PC-9 (cell line): ENCODE measurements at regions not wholly inside any gene's neighbourhood (a gene's known extent, or its start where the extent isn't known, plus 50 kb on each side); places are given as distances from the start of the nearest gene placed in this dataset.

Source experiments
- BruUV-seq: library from RNA; stranded (reverse); fragments of 400-500 nt; replicated peaks from 2 replicates; lab custom pipeline; 2021; lab: Mats Ljungman, UMichigan
- CTCF ChIA-PET: fragments of 300-600 bp; sonication (Branson Sonifier 250); formaldehyde crosslinking; loops from one replicate; lab custom pipeline; 2022; ENCODE audit warnings: antibody characterized with exemption; lab: Charles Lee
- POLR2A ChIA-PET: fragments of 300-600 bp; sonication (Branson Sonifier 250); formaldehyde crosslinking; loops from one replicate; lab custom pipeline; 2022; ENCODE audit warnings: antibody characterized with exemption; ENCODE audit not compliant: unreplicated experiment; lab: Charles Lee
- DNase-seq, 2 experiments: peaks; one replicate each; pipeline versions ENCODE4 v3.0.0 to v3.0.0-alpha.2; 2015 to 2022; ENCODE audit warnings: mixed read lengths in 1 of 2
- H2AFZ ChIP-seq: fragments of 200-600 bp; sonication (generic); 2 replicates; pipeline ENCODE4 v1.8.1; 2017; ENCODE audit warnings: antibody characterized with exemption
- H3F3A ChIP-seq: fragments of 200-600 bp; sonication (generic); 2 replicates; pipeline ENCODE4 v1.8.1; 2017; ENCODE audit warnings: antibody characterized with exemption, mild to moderate bottlenecking, low read depth; ENCODE audit not compliant: insufficient read depth
- H3K27ac ChIP-seq: fragments of 200-600 bp; sonication (generic); 2 replicates; pipeline ENCODE4 v1.6.1; 2016; ENCODE audit warnings: mixed run types
- H3K27me3 ChIP-seq: fragments of 200-600 bp; sonication (generic); 2 replicates; pipeline ENCODE4 v1.6.1; 2016; ENCODE audit warnings: low read depth, mixed run types; ENCODE audit not compliant: insufficient read depth
- H3K36me3 ChIP-seq: fragments of 200-600 bp; sonication (generic); 2 replicates; pipeline ENCODE4 v1.6.1; 2016; ENCODE audit warnings: low read depth, mixed run types
- H3K4me1 ChIP-seq: fragments of 200-600 bp; sonication (generic); replicated peaks from 2 replicates; pipeline ENCODE4 v1.6.1; 2016; ENCODE audit warnings: mixed run types; ENCODE audit not compliant: insufficient read depth
- H3K4me2 ChIP-seq: fragments of 200-600 bp; sonication (generic); 2 replicates; pipeline ENCODE4 v1.6.1; 2017; ENCODE audit warnings: mixed run types
- H3K4me3 ChIP-seq: fragments of 200-600 bp; sonication (generic); 2 replicates; pipeline ENCODE4 v1.6.1; 2016; ENCODE audit warnings: mixed run types
- H3K79me2 ChIP-seq: fragments of 200-600 bp; sonication (generic); 2 replicates; pipeline ENCODE4 v1.6.1; 2017; ENCODE audit warnings: low read depth, mixed run types
- H3K9me2 ChIP-seq: fragments of 200-600 bp; sonication (generic); 2 replicates; pipeline ENCODE4 v1.8.1; 2017; ENCODE audit warnings: mild to moderate bottlenecking; ENCODE audit not compliant: insufficient read depth
- H3K9me3 ChIP-seq: fragments of 200-600 bp; sonication (generic); 2 replicates; pipeline ENCODE4 v1.8.1; 2016; ENCODE audit warnings: low read depth; ENCODE audit not compliant: insufficient read depth
- H4K20me1 ChIP-seq: fragments of 200-600 bp; sonication (generic); 2 replicates; pipeline ENCODE4 v1.8.1; 2017; ENCODE audit not compliant: insufficient read depth
- EZH2 ChIP-seq: fragments of 200-600 bp; sonication (generic); IDR thresholded peaks from 2 replicates; pipeline ENCODE4 v1.8.0; 2017; ENCODE audit warnings: antibody characterized with exemption, low read depth
- intact Hi-C: fragments of 100-400 bp; cut with micrococcal nuclease; formaldehyde crosslinking; loops from one replicate; pipeline ENCODE4 v1.10.0; 2022; ENCODE audit not compliant: unreplicated experiment
- TF ChIP-seq, protein P1 (sequence below): fragments of 200-600 bp; sonication (generic); conservative IDR thresholded peaks from 2 replicates; pipeline ENCODE4 v1.6.1; 2017; ENCODE audit warnings: mixed run types, antibody characterized with exemption, mild to moderate bottlenecking, moderate library complexity

GRCh38 chr4:178082906-178083305 lies 640.7 kb upstream of the AGA start:
- Histone ChIP-seq H3K27ac (no peak overlapping the region), H3K27me3 (no peaks in the 10 kb centered on the region), H3K4me3 (no peak overlapping the region), H4K20me1 (no peaks in the 10 kb centered on the region), H3F3A (no peaks in the 10 kb centered on the region), H3K79me2 (no peaks in the 10 kb centered on the region), H3K4me1 (no peaks in the 10 kb centered on the region), H3K36me3 (no peaks in the 10 kb centered on the region), H3K9me3 (no peaks in the 10 kb centered on the region), H2AFZ (no peak overlapping the region), H3K9me2 (no peaks in the 10 kb centered on the region), H3K4me2 (no peak overlapping the region)
- intact Hi-C loops, result no loop called here
- DNase-seq, result no peak
- ChIA-PET POLR2A (no interaction called here), CTCF (no interaction called here)
- no TSS peak for BruUV-seq
- TF ChIP-seq EZH2, result no peak
- TF ChIP-seq, protein P1, sequence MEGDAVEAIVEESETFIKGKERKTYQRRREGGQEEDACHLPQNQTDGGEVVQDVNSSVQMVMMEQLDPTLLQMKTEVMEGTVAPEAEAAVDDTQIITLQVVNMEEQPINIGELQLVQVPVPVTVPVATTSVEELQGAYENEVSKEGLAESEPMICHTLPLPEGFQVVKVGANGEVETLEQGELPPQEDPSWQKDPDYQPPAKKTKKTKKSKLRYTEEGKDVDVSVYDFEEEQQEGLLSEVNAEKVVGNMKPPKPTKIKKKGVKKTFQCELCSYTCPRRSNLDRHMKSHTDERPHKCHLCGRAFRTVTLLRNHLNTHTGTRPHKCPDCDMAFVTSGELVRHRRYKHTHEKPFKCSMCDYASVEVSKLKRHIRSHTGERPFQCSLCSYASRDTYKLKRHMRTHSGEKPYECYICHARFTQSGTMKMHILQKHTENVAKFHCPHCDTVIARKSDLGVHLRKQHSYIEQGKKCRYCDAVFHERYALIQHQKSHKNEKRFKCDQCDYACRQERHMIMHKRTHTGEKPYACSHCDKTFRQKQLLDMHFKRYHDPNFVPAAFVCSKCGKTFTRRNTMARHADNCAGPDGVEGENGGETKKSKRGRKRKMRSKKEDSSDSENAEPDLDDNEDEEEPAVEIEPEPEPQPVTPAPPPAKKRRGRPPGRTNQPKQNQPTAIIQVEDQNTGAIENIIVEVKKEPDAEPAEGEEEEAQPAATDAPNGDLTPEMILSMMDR, result no peak

- ChIA-PET POLR2A (no interaction called here), CTCF (no interaction called here)
- intact Hi-C loops, result no loop called here
- TF ChIP-seq, protein P1, result no peak
- TF ChIP-seq EZH2, result no peak
- no peaks in the 10 kb centered on the region for H3K27me3 ChIP-seq
- no peak overlapping the region for H3K27ac ChIP-seq
- no peak for DNase-seq
- no peaks in the 10 kb centered on the region for H3K79me2 ChIP-seq
- H3K4me1 ChIP-seq, result no peaks in the 10 kb centered on the region
- H3K4me3 ChIP-seq, result no peak overlapping the region
- H3K9me2 ChIP-seq, result no peaks in the 10 kb centered on the region
- H3K36me3 ChIP-seq, result no peaks in the 10 kb centered on the region
- H3F3A ChIP-seq, result no peaks in the 10 kb centered on the region
- no peaks in the 10 kb centered on the region for H3K9me3 ChIP-seq
- no peak overlapping the region for H2AFZ ChIP-seq
- H4K20me1 ChIP-seq, result no peaks in the 10 kb centered on the region
- H3K4me2 ChIP-seq, result no peak overlapping the region
- no TSS peak for BruUV-seq
These were observed 641.7 kb upstream of the AGA start for GRCh38 chr4:178083968-178084367.

- ChIA-PET POLR2A (interaction anchor here (0.5 kb wide), 1 partner anchor 275 kb away, joined by 12 read pairs; no protein-coding TSS in a partner anchor), CTCF (no interaction called here)
- H3K9me2 ChIP-seq, result no peaks in the 10 kb centered on the region
- H2AFZ ChIP-seq, result no peak overlapping the region; the same call in 1 of the 2 replicates
- no peaks in the 10 kb centered on the region for H4K20me1 ChIP-seq
- no peak overlapping the region for H3K4me3 ChIP-seq
- H3K4me1 ChIP-seq, result no peaks in the 10 kb centered on the region
- DNase-seq, result no peak
- no peak overlapping the region for H3K4me2 ChIP-seq
- H3K27me3 ChIP-seq, result no peaks in the 10 kb centered on the region
- H3K36me3 ChIP-seq, result no peaks in the 10 kb centered on the region
- no peaks in the 10 kb centered on the region for H3K79me2 ChIP-seq
- BruUV-seq, result no TSS peak
- intact Hi-C loops, result no loop called here
- no peak overlapping the region for H3K27ac ChIP-seq
- H3K9me3 ChIP-seq, result no peaks in the 10 kb centered on the region
- no peaks in the 10 kb centered on the region for H3F3A ChIP-seq
- TF ChIP-seq, protein P1, result no peak
- no peak for TF ChIP-seq EZH2
These were observed 644.1 kb upstream of the AGA start for GRCh38 chr4:178086320-178086719.
